ENCODE measurements at regions not wholly inside any gene's neighbourhood (a gene's known extent, or its start where the extent isn't known, plus 50 kb on each side); places are given as distances from the start of the nearest gene placed in this dataset.
"Not testable (repeated sequence)": the region's sequence is repeated elsewhere in the genome, so short reads cannot be mapped to it uniquely, and the experiment has no call there.

DNA sequence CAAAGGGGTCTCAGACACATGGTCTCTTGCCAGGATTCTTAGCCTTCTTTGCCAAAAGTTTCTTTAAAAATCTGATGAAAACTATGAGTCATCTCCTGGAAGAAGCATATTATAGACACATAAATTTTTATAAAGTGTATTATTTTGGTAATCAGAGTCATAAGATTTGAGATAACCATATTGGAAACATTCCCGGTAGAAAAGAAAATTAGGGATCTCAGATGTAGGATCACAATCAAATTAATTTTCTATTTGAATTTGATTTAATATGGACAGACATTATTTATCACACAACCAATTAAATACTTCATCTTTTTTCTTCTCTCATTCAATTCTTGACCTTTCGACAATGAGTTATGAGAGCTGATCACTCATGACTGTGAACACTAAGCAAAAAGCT, 347.7 kb upstream of the CDH8 start:
- DNase-seq (ENCODE audit: low spot score), result no peak

- no peak for DNase-seq (ENCODE audit: low spot score)
Measured at GRCh38 chr16:62370445-62370844, 334.2 kb upstream of the CDH8 start.

DNA sequence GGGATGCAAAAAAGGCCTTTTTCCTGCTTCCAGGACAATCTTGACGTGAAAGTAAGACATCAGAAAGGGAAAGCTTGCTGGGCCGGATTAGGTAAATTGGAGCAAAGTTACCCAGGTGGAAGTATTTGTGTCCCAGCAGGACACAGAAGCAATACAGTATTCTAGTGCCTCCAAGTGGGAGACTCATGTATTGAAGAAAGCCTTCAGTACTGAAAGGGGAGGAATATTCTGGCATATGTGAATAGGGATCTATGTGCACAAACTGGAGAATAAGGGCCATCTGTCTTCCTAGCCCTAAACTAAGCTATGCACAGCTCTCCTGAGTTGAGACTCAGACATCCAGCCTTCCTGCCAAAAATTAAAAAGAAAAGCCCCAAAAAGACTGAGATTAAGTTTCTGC, 327.3 kb upstream of the CDH8 start:
- DNase-seq (ENCODE audit: low spot score), result no peak

DNA sequence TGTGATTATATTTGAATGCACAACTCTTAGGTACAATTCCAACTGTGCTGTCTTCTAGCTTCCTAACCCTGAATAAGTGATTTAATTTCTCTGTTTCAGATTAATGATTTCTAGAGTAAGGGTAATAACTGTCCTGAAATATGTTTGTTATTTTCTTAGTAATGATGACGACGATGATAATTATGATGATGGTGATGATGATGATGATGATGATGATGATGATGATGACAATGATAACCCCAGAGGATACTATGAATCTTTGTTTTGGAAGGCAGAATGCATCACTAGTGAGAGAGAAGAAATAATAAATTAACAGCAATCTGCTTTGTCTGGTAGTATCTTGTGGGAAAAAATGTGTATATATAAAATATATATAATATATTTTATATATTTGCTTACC, 317.1 kb upstream of the CDH8 start:
- DNase-seq (ENCODE audit: low spot score), result no peak

GRCh38 chr16:62342216-62342615, 306.0 kb upstream of the CDH8 start:
- DNase-seq (ENCODE audit: low spot score), result no peak

DNA sequence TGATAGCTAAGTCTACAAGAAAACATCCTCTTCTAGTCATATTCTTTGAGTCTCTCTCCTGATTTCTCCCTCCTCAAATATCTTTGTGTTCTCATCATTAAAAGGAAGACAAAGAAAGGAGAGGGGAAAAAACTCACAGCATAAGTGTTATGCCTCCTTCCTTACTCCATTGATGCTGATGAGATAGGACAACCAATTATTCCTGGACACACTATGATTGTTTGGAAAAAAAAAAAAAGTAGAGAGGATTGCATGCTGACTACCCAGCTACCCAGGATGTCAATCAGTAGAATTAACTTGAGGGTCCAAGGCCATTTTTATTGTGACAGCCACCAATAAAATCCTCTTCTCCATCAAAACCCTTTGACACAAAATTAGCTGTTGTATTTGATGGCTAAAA, 299.1 kb upstream of the CDH8 start:
- no peak for DNase-seq (ENCODE audit: low spot score)

DNA sequence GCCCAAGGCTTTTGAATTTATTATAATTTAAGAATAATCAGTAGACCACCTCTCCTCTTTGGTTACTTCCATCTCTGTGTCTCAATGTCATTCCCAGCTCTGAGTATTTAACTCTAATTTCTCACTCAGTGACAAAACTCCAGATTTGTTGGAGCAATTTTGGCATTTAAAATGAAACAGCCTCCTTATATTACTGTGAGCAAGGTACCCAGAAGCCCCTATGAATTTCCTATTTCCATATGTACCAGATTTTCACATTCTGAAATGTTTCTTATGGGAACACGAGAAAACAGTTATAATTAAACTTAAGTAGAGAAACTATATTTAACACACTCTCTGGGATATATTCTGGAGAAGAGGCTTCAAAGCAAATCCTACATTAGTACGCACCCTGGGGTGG, 285.4 kb upstream of the CDH8 start:
- DNase-seq (ENCODE audit: low spot score), result no peak

GRCh38 chr16:62298600-62298999, 262.4 kb upstream of the CDH8 start:
- no peak for DNase-seq (ENCODE audit: low spot score)

GRCh38 chr16:62294213-62294972, 258.2 kb upstream of the CDH8 start:
- DNase-seq (ENCODE audit: low spot score), result no peak

- DNase-seq (ENCODE audit: low spot score), result no peak
Measured at GRCh38 chr16:62288990-62289629, 252.9 kb upstream of the CDH8 start.

GRCh38 chr16:62280506-62280905, 244.3 kb upstream of the CDH8 start:
- DNase-seq (ENCODE audit: low spot score), result no peak

- no peak for DNase-seq (ENCODE audit: low spot score)
Measured at GRCh38 chr16:62277942-62278341, 241.7 kb upstream of the CDH8 start.

DNA sequence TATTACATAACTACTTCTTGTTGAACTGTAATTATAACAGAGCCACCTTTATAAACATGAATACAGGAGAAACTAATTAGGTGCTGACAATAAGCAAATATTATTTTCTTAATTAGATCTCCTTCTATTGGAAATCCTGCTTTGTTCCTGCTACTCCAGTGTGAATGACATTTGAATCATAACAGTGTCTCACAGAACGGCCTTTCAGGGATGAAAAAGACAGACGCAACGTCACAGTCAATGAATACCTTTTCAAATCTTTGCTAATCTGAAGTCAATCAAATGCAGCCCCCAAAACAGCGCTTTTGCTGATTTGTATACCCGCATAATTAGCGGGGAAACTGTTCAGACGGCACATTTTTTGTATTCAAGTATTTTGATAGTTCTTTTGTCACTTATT, 240.4 kb upstream of the CDH8 start:
- DNase-seq (ENCODE audit: low spot score), result no peak

DNA sequence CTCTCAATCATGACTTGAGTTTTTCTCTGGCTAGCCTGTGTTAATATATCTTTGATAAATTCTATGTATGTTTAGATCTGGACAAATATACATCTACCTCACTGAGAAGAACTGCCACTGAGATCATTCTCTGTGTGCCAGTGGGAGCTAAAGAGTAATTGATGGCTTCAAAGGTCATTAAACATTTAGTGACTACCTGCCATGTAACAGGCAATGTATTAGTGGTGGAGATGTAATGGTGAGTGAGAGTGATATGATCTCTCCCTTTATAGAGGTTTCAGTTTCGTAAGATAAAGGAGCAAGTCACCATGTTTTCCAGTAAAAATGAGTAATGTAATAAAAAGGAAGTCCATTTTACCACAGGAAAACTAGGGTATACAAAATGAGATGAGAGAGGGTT, 235.8 kb upstream of the CDH8 start:
- DNase-seq (ENCODE audit: low spot score), result no peak

- DNase-seq (ENCODE audit: low spot score), result no peak
Measured at GRCh38 chr16:62261760-62262159, 225.5 kb upstream of the CDH8 start.

DNA sequence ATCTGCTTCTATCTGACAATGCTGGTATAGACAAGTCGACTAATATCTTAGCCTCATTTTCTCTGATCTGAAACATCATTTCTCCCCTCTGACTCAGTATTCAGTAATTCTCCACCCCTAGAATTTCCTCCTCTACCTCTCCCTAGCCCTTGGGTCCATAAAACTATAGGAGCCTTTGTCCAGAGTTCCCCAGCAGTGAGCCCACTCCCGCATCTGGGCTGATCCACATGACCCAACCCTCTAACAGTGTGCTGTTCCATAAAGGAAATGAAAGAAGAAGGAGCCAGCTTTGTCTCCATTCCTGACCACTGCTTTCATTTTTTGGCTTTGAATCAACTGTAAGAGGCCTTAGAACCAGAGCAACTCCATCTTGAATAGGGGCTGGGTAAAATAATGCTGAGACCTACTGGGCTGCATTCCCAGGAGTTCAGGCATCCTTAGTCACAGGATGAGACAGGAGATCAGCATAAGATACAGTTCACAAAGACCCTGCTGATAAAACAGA, 222.7 kb upstream of the CDH8 start:
- not testable (repeated sequence) for DNase-seq (ENCODE audit: low spot score)

GRCh38 chr16:62256406-62256805, 220.2 kb upstream of the CDH8 start:
- no peak for DNase-seq (ENCODE audit: low spot score)

- no peak for DNase-seq (ENCODE audit: low spot score)
Measured at GRCh38 chr16:62254847-62255246, 218.6 kb upstream of the CDH8 start.

- no peak for DNase-seq (ENCODE audit: low spot score)
Measured at GRCh38 chr16:62254372-62254771, 218.1 kb upstream of the CDH8 start.

GRCh38 chr16:62253966-62254365, 217.7 kb upstream of the CDH8 start:
- no peak for DNase-seq (ENCODE audit: low spot score)

- DNase-seq (ENCODE audit: low spot score), result no peak
Measured at GRCh38 chr16:62249069-62249468, 212.8 kb upstream of the CDH8 start.

DNA sequence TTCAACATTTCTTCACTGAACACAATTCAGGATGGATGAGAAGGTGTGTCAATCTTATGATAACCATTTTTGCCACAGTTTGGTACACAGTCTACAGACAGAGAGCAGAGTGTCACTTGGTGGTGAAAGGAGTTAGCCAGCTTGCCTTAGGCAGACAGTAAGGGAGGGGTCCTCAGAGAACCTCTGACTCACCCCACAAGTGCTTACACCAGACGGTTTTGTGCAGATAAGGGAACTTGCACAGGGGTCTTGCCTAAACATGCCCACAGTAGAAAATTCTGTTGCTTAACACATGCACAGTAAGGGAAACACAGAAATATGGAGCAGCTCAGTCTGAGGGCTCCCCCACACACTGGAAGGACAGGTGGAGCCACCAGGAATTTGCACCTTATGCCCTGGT, 204.5 kb upstream of the CDH8 start:
- no peak for DNase-seq (ENCODE audit: low spot score)

- DNase-seq (ENCODE audit: low spot score), result no peak
Measured at GRCh38 chr16:62225675-62226074, 189.4 kb upstream of the CDH8 start.

Measured in germinal center (tissue), 1 donor.